ENCODE measurements at regions not wholly inside any gene's neighbourhood (a gene's known extent, or its start where the extent isn't known, plus 50 kb on each side); places are given as distances from the start of the nearest gene placed in this dataset.

DNA sequence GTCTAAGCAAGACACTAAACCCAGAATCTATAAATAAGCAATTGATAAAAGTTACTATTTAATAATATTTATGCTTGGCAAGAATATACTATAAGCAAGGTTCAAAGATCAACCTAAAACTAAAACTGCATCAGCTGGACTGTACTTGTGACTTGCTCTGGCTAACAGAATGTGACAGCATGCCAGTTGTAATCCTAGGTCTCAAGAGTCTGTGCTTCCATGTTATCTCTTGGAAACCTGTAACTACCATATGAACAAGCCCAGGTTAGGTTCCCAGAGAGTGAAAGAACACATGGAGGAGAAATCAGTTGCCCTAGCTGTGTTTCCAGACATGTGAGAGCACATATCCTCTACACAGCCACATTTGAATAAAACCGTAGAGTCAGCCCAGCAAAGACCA is 297.4 kb downstream of the CDH2 start:
- Histone ChIP-seq H3K36me3 (no peaks in the 10 kb centered on the region), H3K27me3 (no peaks in the 10 kb centered on the region), H3K9me3 (no peaks in the 10 kb centered on the region), H3K4me1 (no peaks in the 10 kb centered on the region), H3K4me3 (no peak overlapping the region), H3K27ac (no peak overlapping the region)
- no peak for DNase-seq
- in situ Hi-C loops (cut with MboI; ENCODE audit: low pct_ligation_motif_present in 1 of 4, low pct_unique_long_range_greater_than_20kb in 1 of 4, low sequenced_read_pairs in 3 of 4), result no loop called here
- TF ChIP-seq EP300 (IDR thresholded peaks at IDR 0.05; ENCODE audit: low read depth), result no peak
- TF ChIP-seq CTCF (IDR thresholded peaks at IDR 0.05), result no peak
- no peak for TF ChIP-seq POLR2AphosphoS5 (IDR thresholded peaks at IDR 0.05)
- no peak for TF ChIP-seq POLR2A (IDR thresholded peaks at IDR 0.05)
- 83 to 84% methylated on average over 1 of the region's 1 CpG for WGBS, 2 donors (ENCODE audit: low coverage in 1 of 2)
- intact Hi-C loops (cut with DNase I; ENCODE audit: low total_unique reads), result no loop called here

DNA sequence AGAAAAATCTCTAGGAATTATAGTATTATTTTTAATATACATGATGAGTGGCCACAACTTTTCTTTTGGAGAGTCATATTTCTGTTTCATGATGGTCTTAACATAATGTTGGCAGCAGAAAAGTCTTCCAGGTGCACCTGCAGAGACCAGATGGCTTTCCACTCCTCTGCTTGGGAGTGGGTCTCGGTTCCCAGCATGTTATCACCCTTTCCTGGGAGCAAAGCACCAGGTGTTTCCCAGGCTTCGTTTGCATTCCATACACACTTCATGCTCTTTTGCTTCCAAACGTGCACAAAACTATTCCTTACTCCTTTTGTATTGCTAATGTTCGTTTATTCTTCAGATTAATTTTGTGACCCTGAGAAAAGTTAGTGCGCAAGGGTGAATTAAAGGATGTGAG is 305.2 kb downstream of the CDH2 start:
- DNase-seq, result no peak
- no peak overlapping the region for H3K4me3 ChIP-seq
- no peaks in the 10 kb centered on the region for H3K27me3 ChIP-seq
- no peaks in the 10 kb centered on the region for H3K4me1 ChIP-seq
- H3K36me3 ChIP-seq, result no peaks in the 10 kb centered on the region
- 55 to 57% methylated on average over 5 of the region's 5 CpGs for WGBS, 2 donors (ENCODE audit: low coverage in 1 of 2)
- intact Hi-C loops (cut with DNase I; ENCODE audit: low total_unique reads) (no loop called here), in situ Hi-C loops (cut with MboI; ENCODE audit: low pct_ligation_motif_present in 1 of 4, low pct_unique_long_range_greater_than_20kb in 1 of 4, low sequenced_read_pairs in 3 of 4) (no loop called here)
- H3K9me3 ChIP-seq, result no peaks in the 10 kb centered on the region
- H3K27ac ChIP-seq, result no peak overlapping the region
- TF ChIP-seq EP300 (IDR thresholded peaks at IDR 0.05; ENCODE audit: low read depth), result no peak
- no peak for TF ChIP-seq CTCF (IDR thresholded peaks at IDR 0.05)
- no peak for TF ChIP-seq POLR2A (IDR thresholded peaks at IDR 0.05)
- no peak for TF ChIP-seq POLR2AphosphoS5 (IDR thresholded peaks at IDR 0.05)

DNA sequence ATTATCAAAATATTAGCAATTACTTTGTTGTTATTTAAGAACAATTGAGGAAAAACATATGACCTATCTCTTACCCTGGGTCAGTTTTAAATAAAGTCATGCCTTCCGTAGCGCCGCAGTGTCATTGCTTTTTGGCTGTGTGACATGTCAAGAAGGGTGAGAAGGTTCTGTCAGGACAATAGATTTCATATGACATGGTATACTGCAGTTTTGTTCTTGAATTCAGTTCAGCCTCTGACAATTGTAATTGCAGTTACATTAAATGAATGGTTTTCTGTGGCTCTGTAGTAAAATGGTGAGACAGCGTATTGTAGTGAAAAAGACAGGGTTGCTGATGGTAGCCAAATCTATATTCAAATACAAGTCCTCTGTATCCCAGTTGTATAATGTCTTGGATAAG is 307.2 kb downstream of the CDH2 start:
- DNase-seq, result no peak
- Histone ChIP-seq H3K9me3 (no peaks in the 10 kb centered on the region), H3K36me3 (no peaks in the 10 kb centered on the region), H3K27me3 (no peaks in the 10 kb centered on the region), H3K27ac (no peak overlapping the region), H3K4me1 (no peaks in the 10 kb centered on the region), H3K4me3 (no peak overlapping the region)
- intact Hi-C loops (cut with DNase I; ENCODE audit: low total_unique reads) (no loop called here), in situ Hi-C loops (cut with MboI; ENCODE audit: low pct_ligation_motif_present in 1 of 4, low pct_unique_long_range_greater_than_20kb in 1 of 4, low sequenced_read_pairs in 3 of 4) (no loop called here)
- 78 to 95% methylated on average over 4 of the region's 4 CpGs for WGBS, 2 donors (ENCODE audit: low coverage in 1 of 2)
- TF ChIP-seq POLR2AphosphoS5 (IDR thresholded peaks at IDR 0.05) (no peak), POLR2A (IDR thresholded peaks at IDR 0.05) (no peak), CTCF (IDR thresholded peaks at IDR 0.05) (no peak), EP300 (IDR thresholded peaks at IDR 0.05; ENCODE audit: low read depth) (no peak)

DNA sequence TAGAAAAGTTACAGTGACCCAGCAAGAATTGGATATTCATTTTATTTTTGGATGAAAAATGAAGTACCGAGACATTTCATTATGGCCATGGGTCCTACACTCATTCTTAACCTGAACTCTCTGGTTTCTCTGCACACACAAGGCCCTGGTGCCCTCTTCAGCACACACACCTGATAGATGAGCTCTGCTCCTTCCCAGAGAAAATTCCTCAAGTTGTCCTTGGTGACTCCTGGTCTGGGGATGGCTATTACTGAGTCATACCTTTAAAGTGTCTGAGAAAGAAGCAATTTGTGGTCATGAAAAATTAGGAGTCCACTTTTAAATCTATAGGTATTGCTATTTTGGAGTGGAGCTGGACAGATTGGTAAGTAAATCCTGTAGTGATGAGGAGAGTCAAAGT is 311.5 kb downstream of the CDH2 start:
- in situ Hi-C loops (cut with MboI; ENCODE audit: low pct_ligation_motif_present in 1 of 4, low pct_unique_long_range_greater_than_20kb in 1 of 4, low sequenced_read_pairs in 3 of 4), result no loop called here
- H3K9me3 ChIP-seq, result no peaks in the 10 kb centered on the region

More for the DNA sequence above, 311.5 kb downstream of the CDH2 start:
- Histone ChIP-seq H3K27me3 (no peaks in the 10 kb centered on the region), H3K4me3 (no peak overlapping the region), H3K27ac (no peak overlapping the region), H3K4me1 (no peaks in the 10 kb centered on the region), H3K36me3 (no peaks in the 10 kb centered on the region)
- intact Hi-C loops (cut with DNase I; ENCODE audit: low total_unique reads), result no loop called here
- DNase-seq, result no peak
- 86 to 91% methylated on average over 1 of the region's 1 CpG for WGBS, 2 donors (ENCODE audit: low coverage in 1 of 2)
- TF ChIP-seq CTCF (IDR thresholded peaks at IDR 0.05), result no peak
- no peak for TF ChIP-seq POLR2AphosphoS5 (IDR thresholded peaks at IDR 0.05)
- TF ChIP-seq POLR2A (IDR thresholded peaks at IDR 0.05), result no peak
- TF ChIP-seq EP300 (IDR thresholded peaks at IDR 0.05; ENCODE audit: low read depth), result no peak
